K562 (cell line): ENCODE measurements at regions not wholly inside any gene's neighbourhood (a gene's known extent, or its start where the extent isn't known, plus 50 kb on each side); places are given as distances from the start of the nearest gene placed in this dataset.

ENCODE experiments used
- ATAC-seq: fragments of 200-7000 bp; cut with Tn5 transposase; 3 replicates; pipeline ENCODE4 v1.9.1; 2020; ENCODE audit warnings: moderate library complexity
- BruUV-seq: library from RNA; stranded (reverse); fragments of 400-500 nt; replicated peaks from 2 replicates; lab custom pipeline; 2021; lab: Mats Ljungman, UMichigan
- CTCF ChIA-PET: fragments of 300-600 bp; formaldehyde crosslinking; extraction: SDS; loops from one replicate; lab custom pipeline; 2021; ENCODE audit warnings: low intra/inter-chr PET ratio; lab: Yijun Ruan, JAX
- POLR2A ChIA-PET: fragments of 300-600, 350-650 bp; sonication (Branson Sonifier 250); formaldehyde crosslinking; extraction: SDS; loops from one replicate; lab custom pipeline; 2021; ENCODE audit warnings: antibody characterized with exemption, inconsistent platforms; lab: Yijun Ruan, JAX
- DNase-seq, 4 experiments: peaks; one replicate each; pipeline versions ENCODE4 v3.0.0 to v3.0.0-alpha.2; 2011 to 2018; ENCODE audit warnings: low spot score in 3 of 4, mixed read lengths in 3 of 4; ENCODE audit errors: extremely low read depth in 1 of 4
- FAIRE-seq: peaks from 2 replicates; lab custom pipeline; 2011; peaks lifted over from hg19 to GRCh38; lab: Jason Lieb, UNC
- H2AFZ ChIP-seq: 2 replicates; pipeline ENCODE4 v1.6.0; 2011; ENCODE audit warnings: low read depth, low read length, control low read depth, inconsistent platforms
- H3K27ac ChIP-seq: fragments of 200-600 bp; 3 replicates; pipeline ENCODE4 v1.8.0; 2011; ENCODE audit warnings: low read depth, mild to moderate bottlenecking, control low read depth, inconsistent platforms, low read length, moderate library complexity, mixed read lengths; ENCODE audit errors: extremely low read depth
- H3K27me3 ChIP-seq, 2 experiments: fragments of 300-600 bp in 1 of 2; 2 replicates in 1 of 2; 3 replicates in 1 of 2; pipeline versions ENCODE4 v1.6.0 to v1.8.0; 2011; ENCODE audit warnings: inconsistent platforms in 2 of 2, low read length in 2 of 2, mild to moderate bottlenecking in 1 of 2, mixed read lengths in 1 of 2, moderate library complexity in 1 of 2; ENCODE audit not compliant: control insufficient read depth in 2 of 2, insufficient read depth in 2 of 2
- H3K36me3 ChIP-seq: fragments of 300-600 bp; 3 replicates; pipeline ENCODE4 v1.8.0; 2011; ENCODE audit warnings: mild to moderate bottlenecking, low read length, inconsistent platforms; ENCODE audit not compliant: control insufficient read depth, insufficient read depth
- H3K4me1 ChIP-seq, 2 experiments: fragments of 200-600 bp in 1 of 2; replicated peaks in 1 of 2; 2 replicates in 1 of 2; 3 replicates in 1 of 2; pipeline versions ENCODE4 v1.5.1 to v1.8.0; 2011; ENCODE audit warnings: inconsistent platforms in 2 of 2, low read length in 2 of 2, mild to moderate bottlenecking in 1 of 2, mixed read lengths in 1 of 2, moderate library complexity in 1 of 2; ENCODE audit not compliant: control insufficient read depth in 2 of 2, insufficient read depth in 2 of 2
- H3K4me2 ChIP-seq: 2 replicates; pipeline ENCODE4 v1.6.1; 2011; ENCODE audit warnings: low read length, control low read depth, inconsistent platforms, mixed read lengths; ENCODE audit not compliant: insufficient read depth
- H3K4me3 ChIP-seq: fragments of 200-600 bp; sonication (generic), shearing (Covaris generic); 2 replicates; pipeline ENCODE4 v1.5.1; 2016; ENCODE audit warnings: control low read depth, inconsistent platforms
- H3K79me2 ChIP-seq: fragments of 200-600 bp; 3 replicates; pipeline ENCODE4 v1.8.0; 2011; ENCODE audit warnings: low read length, inconsistent platforms; ENCODE audit not compliant: control insufficient read depth, insufficient read depth
- H3K9ac ChIP-seq, 2 experiments: 2 replicates each; pipeline versions ENCODE4 v1.6.0 to v1.6.1; 2011; ENCODE audit warnings: low read depth in 2 of 2, low read length in 2 of 2, control low read depth in 1 of 2, inconsistent platforms in 1 of 2, mild to moderate bottlenecking in 1 of 2, mixed read lengths in 1 of 2; ENCODE audit not compliant: insufficient read depth in 1 of 2
- H3K9me1 ChIP-seq: one replicate; pipeline ENCODE4 v1.6.0; 2011; ENCODE audit warnings: inconsistent platforms, mild to moderate bottlenecking, low read length, moderate library complexity; ENCODE audit not compliant: control insufficient read depth, insufficient read depth
- H3K9me3 ChIP-seq: replicated peaks from 2 replicates; pipeline ENCODE4 v1.5.1; 2011; ENCODE audit warnings: low read depth, low read length, inconsistent platforms; ENCODE audit not compliant: control insufficient read depth, insufficient read depth
- H4K20me1 ChIP-seq: replicated peaks from 2 replicates; pipeline ENCODE4 v1.6.1; 2011; ENCODE audit warnings: low read length, inconsistent platforms, mixed read lengths; ENCODE audit not compliant: control insufficient read depth, insufficient read depth
- ESRRA ChIP-seq: fragments of 450-650 bp; IDR thresholded peaks from 2 replicates; pipeline ENCODE4 v1.6.1; 2014; ENCODE audit warnings: low read depth, mild to moderate bottlenecking, moderate library complexity, borderline replicate concordance
- HNRNPLL ChIP-seq: fragments of 200-400 bp; formaldehyde crosslinking; IDR thresholded peaks from 2 replicates; pipeline ENCODE4 v1.6.1; 2017; ENCODE audit warnings: low read length, low read depth, mild to moderate bottlenecking; ENCODE audit not compliant: poor library complexity, severe bottlenecking
- ILF3 ChIP-seq: fragments of 450-650 bp; IDR thresholded peaks from 2 replicates; pipeline ENCODE4 v1.6.1; 2018; ENCODE audit warnings: antibody characterized with exemption, mild to moderate bottlenecking, moderate library complexity, borderline replicate concordance
- NELFE ChIP-seq: IDR thresholded peaks from 2 replicates; pipeline ENCODE4 v1.6.1; 2011; ENCODE audit warnings: mild to moderate bottlenecking; ENCODE audit not compliant: insufficient read depth, insufficient read length
- ZNF146 ChIP-seq: IDR thresholded peaks from one replicate; pipeline ENCODE4 v1.6.1; 2018; ENCODE audit warnings: missing compliant biosample characterization; ENCODE audit not compliant: unreplicated experiment
- ZNF282 ChIP-seq: sonication (generic); formaldehyde crosslinking; IDR thresholded peaks from 2 replicates; pipeline ENCODE4 v1.8.1; 2023; ENCODE audit warnings: missing genetic modification reagents
- ZNF785 ChIP-seq: fragments of 250-450 bp; sonication (Bioruptor Pico); IDR thresholded peaks from 2 replicates; pipeline ENCODE4 v1.4.0; 2020; ENCODE audit warnings: mild to moderate bottlenecking
- WGBS: fragments of 100-300 bp; shearing (Covaris generic); methylation state at CpG from one replicate; pipeline ENCODE4 v1.1.6; 2016; ENCODE audit warnings: low coverage, mixed read lengths; ENCODE audit not compliant: insufficient coverage; ENCODE audit errors: missing lambda C conversion rate; 5-methylcytosine and 5-hydroxymethylcytosine counted together
- in situ Hi-C: fragments of 300-500 bp; cut with MboI; formaldehyde crosslinking; loops from 4 replicates; pipeline ENCODE4 v1.15.0; 2018; ENCODE audit warnings: inconsistent platforms, mixed read lengths
- intact Hi-C: fragments of 100-400 bp; cut with micrococcal nuclease; formaldehyde crosslinking; loops from 2 replicates; pipeline ENCODE4 v1.14.2; 2022
- TF ChIP-seq, protein P1 (sequence below): fragments of 200-800 bp; sonication (Bioruptor generic); IDR thresholded peaks from 2 replicates; pipeline ENCODE4 v1.6.1; 2017; ENCODE audit warnings: missing genetic modification characterization, missing compliant biosample characterization

DNA sequence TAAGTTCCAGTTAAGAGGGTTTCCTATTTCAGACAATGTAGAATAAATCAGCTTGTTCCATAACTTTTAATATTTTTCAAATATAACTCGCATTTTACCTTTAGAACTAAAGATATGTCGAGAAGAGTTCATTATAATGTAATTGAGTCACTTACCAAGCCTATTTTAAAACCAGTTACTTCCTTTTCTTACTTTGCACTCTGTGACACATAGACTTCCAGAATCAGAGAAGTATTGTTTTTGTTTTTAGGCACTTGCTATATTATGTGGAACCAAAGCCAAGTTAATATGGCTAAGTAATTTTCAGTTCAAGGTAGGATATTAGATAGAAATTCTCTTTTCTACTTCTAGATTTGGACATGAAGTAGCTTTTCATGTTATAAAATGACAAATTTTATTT lies 182.7 kb upstream of the PRPS1L1 start:
- no peak overlapping the region for H3K9ac ChIP-seq
- no peak for DNase-seq
- no peaks in the 10 kb centered on the region for H3K27me3 ChIP-seq
- intact Hi-C loops, result loop anchor here (5.0 kb wide), 1 partner anchor 33 kb away; no protein-coding TSS in a partner anchor
- H3K36me3 ChIP-seq, result no peaks in the 10 kb centered on the region
- no peaks in the 10 kb centered on the region for H4K20me1 ChIP-seq
- no peaks in the 10 kb centered on the region; a peak in 1 of 5 replicates for H3K4me1 ChIP-seq
- TF ChIP-seq, protein P1, sequence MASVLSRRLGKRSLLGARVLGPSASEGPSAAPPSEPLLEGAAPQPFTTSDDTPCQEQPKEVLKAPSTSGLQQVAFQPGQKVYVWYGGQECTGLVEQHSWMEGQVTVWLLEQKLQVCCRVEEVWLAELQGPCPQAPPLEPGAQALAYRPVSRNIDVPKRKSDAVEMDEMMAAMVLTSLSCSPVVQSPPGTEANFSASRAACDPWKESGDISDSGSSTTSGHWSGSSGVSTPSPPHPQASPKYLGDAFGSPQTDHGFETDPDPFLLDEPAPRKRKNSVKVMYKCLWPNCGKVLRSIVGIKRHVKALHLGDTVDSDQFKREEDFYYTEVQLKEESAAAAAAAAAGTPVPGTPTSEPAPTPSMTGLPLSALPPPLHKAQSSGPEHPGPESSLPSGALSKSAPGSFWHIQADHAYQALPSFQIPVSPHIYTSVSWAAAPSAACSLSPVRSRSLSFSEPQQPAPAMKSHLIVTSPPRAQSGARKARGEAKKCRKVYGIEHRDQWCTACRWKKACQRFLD (CRISPR knock-in tag), result no peak
- TF ChIP-seq ZNF785 (no peak), ZNF282 (no peak), ILF3 (no peak), ESRRA (no peak), HNRNPLL (no peak), NELFE (no peak), ZNF146 (CRISPR knock-in tag) (no peak)
- TF ChIP-seq, all 486 proteins: peak for 0
- Histone ChIP-seq H3K4me2 (no peak overlapping the region), H3K4me3 (no peak overlapping the region), H3K79me2 (no peaks in the 10 kb centered on the region), H3K27ac (no peak overlapping the region), H3K9me1 (no peaks in the 10 kb centered on the region), H2AFZ (no peak overlapping the region), H3K9me3 (no peaks in the 10 kb centered on the region)
- BruUV-seq, result no TSS peak
- ChIA-PET CTCF (no interaction called here), POLR2A (no interaction called here)
- in situ Hi-C loops, result no loop called here
- WGBS, result 76% methylated on average over 2 of the region's 2 CpGs
- FAIRE-seq (no peak), ATAC-seq (no peak)
